ENCODE measurements at regions not wholly inside any gene's neighbourhood (a gene's known extent, or its start where the extent isn't known, plus 50 kb on each side); places are given as distances from the start of the nearest gene placed in this dataset.
"Not testable (repeated sequence)": the region's sequence is repeated elsewhere in the genome, so short reads cannot be mapped to it uniquely, and the experiment has no call there.

DNA sequence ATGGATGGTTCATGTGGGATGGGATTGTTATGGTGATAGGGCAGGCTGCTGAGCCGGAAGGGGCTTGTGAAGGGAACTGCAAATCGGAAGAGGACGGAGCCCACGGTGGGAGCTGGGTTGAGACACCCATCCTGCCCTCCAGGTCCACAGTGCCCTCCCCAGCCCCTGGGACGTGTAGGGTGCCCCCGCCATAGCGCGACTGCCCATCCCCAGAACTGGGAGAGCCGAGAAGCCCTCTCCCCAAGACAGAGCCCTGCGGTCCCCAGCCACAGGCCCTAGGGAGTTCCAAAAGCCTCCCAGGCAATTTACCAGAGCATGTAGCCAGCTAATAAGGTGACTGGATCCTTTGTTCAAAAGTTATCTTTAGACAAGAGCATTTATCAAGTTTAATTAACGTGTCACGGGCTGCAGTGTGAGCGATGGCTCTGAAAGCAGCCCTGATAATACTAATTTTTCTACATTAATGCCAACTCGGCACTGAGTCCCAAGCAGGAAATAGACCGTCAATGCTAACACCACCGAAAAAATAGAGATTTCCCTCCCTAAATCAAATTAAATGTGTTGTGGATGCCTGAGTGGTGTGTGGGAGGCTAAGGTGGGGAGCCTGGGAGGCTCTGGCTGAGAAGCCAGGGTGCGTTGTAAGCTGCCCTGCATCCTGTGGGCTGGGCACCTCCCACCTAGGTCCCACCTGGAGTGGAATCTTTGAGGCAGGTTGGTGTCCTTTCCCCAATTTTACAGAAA is 76.8 kb upstream of the RTL6 start:
- no peak for DNase-seq

DNA sequence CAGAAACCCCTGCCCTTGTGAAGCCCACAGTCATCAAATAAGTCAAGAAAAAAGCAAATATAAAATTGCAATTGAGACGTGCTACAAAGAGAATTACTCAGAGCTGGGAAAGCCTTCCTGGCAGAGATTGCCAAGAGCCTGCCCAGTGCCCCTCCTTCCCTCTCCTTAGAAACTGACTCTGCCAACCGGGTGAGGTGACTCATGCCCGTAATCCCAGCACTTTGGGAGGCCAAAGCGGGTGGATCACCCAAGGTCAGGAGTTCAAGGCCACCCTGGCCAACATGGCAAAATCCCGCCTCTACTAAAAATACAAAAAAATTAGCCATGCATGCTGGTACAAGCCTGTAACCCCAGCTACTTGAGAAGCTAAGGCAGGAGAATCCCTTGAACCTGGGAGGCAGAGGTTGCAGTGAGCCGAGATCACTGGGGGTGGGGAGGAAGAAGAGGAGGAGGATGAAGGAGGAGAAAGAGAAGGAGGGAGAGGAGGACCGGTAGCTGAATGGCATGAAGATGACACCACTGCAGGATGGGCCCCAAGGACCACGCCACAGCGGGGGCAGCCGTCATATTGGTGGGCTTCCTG is 76.1 kb upstream of the RTL6 start:
- DNase-seq, result no peak

DNA sequence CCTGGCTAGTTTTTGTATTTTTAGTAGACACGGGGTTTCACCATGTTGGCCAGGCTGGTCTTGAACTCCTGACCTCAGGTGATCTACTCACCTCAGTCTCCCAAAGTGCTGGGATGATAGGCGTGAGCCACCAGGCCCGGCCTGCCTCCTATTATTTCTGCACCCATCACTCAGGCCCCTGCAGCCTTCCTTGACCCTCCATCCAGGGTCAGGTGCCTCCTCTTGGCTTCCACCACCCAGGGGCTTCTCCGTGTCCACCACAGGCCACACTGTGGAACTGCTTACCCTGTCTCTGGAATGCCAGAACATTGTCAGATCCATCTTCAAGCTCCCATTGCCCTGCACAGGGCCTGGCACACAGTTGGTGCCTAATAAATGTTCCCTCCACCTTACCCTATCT is 75.4 kb upstream of the RTL6 start:
- DNase-seq, result no peak

DNA sequence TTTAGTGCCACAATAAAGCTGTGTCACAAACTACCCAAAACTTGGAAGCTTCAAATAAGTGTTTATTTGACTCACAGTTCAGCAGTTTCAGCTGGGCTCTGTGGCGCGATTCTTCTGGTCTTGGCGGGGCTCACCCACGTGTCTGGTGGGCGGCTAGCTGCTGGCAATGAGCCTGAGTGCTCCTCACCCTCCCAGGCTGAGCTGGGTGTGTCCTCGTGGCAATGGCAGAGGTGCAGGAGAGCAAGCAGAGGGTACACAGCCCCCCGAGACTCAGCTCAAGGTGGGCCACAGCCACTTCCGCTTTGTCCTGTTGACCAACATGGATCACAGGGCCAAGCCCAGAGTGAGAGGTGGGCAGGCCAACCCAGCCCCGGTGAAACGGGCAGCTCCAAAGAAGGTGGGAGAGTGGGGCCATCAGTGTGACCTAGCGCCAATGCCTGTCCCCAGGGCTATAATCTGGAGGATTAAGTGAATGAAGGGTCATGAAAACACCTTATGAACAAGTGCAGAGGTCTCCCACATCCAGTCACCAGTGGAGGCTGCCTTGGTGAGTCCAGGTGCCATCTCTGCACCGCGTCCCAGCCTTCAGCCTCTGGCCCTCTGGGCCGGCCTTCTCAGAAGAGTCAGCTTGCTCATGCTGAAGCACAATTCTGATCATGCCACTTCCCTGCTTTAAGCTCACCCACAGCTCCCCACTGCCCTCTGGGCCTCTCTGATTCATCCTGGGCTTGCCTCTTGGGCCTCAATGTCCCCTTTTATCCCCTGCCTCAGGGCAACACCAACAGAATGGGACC is 74.6 kb upstream of the RTL6 start:
- DNase-seq, result no peak

DNA sequence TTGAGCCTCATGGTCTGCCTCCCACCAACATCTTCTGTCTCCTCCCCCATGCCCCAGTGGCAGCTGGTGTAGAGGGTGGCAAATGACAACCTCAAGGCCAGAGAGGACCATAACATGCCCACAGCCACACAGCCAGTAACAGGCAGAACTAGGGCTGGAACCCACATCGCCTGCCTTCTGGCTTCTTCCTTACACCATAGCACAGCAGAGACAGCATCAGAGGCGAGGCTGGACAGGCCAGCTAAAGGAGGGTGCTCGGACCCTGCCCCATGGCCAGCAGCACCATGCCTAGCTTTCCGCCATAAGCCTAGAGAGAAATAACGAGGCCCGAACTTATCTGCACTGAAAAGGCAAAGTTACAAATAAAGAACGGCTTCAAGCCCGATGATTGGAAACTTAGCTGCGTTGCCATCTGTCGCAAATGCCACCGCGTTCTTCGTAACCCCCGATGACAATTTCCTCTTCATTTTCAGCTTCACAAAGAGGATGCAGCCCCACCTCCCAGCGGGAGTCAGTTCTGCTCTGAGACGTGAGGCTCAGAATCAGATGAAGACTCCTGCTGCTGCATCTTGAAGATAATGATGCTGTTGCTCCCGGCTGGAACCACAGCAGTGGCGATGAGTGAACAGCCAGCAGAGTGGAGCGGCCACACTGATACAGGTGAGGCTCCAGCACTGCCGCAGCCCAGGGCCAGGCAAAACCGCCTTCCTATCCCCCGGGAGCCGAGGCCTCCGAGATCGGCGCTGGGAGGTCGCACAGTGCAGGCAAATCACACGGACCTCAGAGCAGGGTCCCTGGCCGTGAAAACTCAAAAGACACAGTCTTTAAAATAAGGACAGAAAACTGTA is 73.8 kb upstream of the RTL6 start:
- DNase-seq, result no peak

DNA sequence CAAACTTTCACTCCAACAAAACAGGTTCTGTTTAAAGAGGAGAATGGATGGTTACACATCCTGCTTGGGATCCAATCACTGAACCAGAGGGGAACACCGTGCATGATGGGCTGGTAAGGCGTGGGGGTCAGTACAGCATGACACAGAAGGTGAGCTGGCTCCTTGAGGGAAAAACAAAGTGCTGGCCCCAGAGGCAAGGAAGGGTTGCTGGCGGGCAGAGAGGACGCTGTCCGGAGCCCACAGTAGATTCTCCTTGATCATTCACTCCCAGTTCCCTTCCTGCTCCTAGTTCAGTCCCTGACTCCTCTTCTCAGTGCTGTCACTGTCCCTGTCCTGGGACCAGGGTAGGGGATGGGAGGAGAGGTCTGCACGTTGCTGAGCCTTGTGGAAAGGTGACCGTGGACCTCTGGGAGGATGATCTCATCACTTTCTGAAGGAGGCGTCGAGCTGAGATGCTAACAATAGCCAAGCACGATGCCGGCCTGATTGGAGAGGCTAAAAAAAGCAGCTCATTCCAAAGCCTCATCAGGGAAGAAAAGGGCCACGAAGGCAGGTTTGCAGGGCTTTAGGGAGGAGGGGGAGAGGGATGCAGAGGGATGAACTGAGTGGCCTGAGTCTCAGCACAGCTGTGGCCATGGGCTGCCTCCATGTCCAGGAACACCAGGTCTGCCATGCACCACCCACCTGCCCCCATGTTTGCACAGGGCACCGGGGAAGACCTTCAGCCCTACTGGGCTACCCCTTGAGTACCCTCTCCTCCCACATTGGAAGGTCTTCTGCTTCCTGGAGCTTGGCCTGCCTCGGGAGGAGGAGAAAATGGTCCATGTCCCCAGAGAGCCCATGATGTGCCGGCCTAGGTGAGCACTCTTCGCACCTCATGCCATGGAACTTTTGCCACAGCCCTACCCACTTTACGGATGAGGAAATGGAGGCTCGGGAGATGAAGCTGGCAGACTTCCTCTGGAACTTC is 72.7 kb upstream of the RTL6 start:
- DNase-seq, result no peak

DNA sequence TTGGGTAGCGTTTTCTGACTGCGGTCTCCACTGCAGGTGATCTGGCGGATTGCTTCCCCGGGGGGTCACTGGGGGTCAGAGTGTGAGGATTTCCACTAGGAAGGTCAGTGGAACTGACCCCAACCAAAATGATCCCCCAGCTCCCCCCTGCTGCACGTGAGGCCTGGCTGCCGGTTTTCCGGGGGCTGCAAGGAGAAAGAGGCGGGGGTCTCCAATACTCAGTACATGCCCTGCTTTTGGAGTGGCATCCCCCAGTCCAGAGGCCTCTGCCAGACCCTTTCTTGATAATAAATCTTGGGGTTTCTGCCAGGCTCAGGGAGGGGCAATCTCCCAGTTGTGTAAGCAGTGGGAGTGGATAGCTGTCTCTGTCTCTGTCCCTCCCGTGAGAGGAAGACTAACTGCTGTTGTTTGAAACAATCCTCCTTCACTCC is 71.5 kb upstream of the RTL6 start:
- DNase-seq, result no peak

DNA sequence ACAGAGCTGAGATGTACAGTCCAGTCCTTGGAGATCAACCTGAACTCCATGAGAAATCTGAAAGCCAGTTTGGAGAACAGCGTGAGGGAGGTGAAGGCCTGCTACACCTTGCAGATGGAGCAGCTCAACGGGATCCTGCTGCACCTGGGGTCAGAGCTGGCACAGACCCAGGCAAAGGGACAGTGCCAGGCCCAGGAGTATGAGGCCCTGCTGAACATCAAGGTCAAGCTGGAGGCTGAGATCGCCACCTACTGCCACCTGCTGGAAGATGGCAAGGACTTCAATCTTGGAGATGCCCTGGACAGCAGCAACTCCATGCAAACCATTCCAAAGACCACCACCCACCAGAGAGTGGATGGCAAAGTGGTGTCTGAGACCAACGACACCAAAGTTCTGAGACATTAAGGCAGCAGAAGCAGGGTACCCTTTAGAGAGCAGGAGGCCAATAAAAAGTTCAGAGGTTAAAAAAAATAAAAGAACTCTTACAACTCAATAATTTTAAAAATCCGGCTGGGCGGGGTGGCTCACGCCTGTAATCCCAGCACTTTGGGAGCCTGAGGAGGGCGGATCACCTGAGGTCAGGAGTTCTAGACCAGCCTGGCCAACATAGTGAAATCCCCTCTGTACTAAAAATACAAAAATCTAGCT is 69.9 kb upstream of the RTL6 start:
- peak in 3 of 6 experiments; percentile 3 to 11 (median 4) for DNase-seq

DNA sequence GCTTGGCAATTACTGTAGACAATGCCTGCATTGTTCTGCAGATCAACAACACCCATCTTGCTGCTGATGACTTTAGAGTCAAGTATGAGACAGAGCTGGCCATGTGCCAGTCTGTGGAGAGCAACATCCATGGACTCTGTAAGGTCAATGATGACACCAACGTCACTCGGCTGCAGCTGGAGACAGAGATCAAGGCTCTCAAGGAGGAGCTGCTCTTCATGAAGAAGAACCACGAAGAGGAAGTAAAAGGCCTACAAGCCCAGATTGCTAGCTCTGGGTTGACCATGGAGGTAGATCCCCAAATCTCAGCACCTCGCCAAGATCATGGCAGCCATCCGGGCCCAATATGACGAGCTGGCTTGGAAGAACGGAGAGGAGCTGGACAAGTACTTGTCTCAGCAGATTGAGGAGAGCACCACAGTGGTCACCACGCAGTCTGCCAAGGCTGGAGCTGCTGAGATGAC is 69.4 kb upstream of the RTL6 start:
- DNase-seq, result not testable (repeated sequence)

DNA sequence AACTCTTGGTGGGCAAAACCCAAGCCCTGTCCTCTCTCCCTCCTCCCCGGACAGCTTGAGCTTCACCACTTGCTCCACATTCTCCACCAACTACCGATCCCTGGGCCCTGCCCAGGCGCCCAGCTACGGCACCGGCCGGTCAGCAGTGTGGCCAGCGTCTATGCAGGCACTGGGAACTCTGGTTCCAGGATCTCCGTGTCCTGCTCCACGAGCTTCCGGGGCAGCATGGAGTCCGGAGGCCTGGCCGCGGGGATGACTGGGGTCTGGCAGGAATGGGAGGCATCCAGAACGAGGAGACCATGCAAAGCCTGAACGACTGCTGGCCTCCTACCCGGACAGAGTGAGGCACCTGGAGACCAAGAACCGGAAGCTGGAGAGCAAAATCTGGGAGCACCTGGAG is 68.9 kb upstream of the RTL6 start:
- no peak for DNase-seq

DNA sequence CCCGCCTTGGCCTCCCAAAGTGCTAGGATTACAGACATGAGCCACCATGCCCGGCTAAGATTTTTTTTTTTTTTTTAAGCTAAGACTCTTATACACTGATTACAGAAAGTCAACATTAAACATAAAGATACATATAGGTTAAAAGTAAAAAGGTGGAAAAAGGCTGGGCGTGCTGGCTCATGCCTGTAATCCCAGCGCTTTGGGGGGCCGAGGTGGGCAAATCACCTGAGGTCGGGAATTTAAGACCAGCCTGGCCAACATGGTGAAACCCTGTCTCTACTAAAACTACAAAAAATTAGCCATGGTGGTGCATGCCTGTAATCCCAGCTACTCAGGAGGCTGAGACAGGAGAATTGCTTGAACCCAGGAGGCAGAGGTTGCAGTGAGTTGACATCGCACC is 64.6 kb upstream of the RTL6 start:
- not testable (repeated sequence) for DNase-seq

DNA sequence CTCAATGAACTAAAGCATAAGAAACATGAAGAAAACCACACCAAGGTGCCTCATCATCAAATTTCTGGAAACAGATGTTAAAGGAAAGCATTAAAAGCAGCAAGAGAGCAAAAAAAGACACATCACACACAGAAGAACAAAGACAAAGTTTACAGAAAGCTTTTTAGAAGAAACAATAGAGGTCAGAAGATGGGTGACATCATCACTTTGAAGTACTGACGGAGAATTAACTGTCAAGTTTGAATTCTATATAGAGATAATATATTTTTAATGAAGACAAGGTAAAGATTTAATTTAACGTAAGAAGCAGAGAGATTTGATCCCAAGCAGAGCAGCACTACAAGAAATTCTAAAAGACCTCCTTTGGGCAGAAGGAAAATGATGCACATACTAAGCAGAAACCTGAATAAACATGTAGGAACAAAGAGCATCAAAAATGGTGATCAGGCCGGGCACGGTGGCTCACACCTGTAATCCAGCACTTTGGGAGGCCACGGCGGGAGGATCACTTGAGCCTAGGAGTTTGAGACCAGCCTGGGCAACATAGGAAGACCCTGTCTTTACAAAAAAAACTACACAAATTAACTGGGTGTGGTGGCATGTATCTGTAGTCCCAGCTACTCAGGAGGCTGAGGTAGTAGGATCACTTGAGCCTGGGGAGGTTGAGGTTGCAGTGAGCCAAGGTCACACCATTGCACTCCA is 63.3 kb upstream of the RTL6 start:
- DNase-seq, result no peak

DNA sequence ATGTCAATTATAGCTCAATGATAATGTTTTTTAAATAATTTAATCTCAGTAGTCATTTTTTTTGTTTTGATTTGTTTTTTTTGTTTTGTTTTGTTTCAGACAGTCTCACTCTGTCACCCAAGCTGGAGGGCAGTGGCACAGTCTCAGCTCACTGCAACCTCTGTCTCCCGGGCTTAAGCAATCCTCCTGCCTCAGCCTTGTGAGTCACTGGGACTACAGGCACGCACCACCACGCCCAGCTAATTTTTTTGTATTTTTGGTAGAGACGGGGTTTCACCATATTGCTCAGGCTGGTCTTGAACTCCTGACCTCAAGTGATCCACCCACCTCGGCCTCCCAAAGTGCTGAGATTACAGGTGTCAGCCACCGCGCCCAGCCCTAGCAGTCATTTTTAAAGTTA is 60.6 kb upstream of the RTL6 start:
- DNase-seq, result not testable (repeated sequence)

DNA sequence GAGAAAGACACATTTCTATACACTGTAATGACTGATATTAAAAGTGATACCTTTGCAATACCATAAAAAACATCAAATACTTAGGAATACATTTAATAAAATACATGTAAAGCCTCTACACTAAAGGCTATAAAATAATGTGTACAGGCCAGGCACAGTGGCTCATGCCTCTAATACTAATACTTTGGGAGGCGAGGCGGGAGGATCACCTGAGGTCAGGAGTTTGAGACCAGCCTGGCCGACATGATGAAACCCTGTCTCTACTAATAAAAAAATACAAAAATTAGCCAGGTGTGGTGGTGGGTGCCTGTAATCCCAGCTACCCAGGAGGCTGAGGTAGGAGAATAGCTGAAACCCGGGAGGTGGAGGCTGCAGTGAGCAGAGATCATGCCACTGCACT is 59.8 kb upstream of the RTL6 start:
- not testable (repeated sequence) for DNase-seq

DNA sequence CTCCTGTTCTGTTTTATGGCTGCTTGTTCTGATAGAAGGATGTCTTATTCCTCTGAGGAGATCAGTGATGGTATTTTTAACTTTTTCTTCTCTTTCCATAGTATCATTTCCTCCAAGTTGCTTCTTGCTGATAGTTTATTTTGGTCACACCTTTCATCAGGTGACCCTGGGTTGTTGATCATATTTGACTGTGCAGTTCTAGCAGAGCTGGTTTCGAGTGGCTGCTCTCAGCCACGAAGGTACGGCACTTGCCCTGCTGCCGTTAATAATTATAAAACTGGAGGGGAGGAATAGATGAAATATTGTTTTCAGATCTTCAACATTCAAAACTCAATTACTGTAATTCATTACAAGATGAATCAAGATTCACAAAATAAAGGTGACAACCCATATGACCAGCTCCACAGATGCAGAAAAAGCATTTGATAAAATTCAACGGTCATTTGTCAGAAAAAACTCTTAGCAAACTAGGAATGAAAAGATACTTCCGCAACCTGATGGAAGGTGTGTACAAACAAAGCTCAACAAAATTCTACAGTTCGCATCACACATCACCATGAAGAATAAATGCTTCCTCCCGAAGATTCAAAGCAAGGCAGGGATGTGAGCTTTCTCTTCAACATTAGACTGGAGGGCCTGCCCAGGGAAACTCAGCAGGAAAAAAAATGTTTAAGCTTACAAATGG is 59.2 kb upstream of the RTL6 start:
- no peak for DNase-seq

DNA sequence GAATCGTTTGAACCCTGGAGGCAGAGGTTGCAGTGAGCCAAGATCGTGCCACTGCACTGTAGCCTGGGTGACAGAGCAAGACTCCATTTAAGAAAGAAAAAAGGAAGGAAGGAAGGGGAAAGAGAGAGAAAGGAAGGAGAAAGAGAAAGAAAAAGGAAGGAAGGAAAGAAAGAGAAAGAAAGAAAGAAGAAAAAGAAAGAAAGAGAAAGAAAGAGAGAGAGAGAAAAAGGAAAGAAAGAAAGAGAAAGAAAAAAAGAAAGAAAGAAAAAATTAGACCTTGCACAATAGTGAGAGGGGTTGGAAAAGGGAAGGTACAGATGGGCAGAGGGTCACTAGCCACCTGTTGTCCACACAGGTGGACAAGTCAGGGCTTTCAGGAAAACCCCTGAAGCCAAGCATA is 57.6 kb upstream of the RTL6 start:
- DNase-seq, result no peak

DNA sequence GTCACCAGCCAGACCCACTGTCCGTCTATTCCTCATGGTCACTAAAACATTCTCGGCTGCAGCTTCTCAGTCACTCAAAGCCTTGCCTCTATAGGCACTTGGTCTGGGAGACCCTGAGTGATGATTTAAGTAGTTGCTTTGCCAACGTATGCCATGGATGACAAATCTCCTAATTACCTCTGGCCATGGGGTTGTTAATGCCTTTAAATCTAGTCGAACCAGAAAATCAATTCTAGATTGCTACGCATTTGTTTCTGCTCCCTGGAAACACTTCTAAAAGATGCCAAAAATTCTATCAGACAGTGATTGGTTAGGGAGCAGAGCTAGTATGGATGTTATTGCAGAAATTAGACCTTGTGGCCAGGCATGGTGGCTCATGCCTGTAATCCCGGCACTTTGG is 57.0 kb upstream of the RTL6 start:
- DNase-seq, result no peak

DNA sequence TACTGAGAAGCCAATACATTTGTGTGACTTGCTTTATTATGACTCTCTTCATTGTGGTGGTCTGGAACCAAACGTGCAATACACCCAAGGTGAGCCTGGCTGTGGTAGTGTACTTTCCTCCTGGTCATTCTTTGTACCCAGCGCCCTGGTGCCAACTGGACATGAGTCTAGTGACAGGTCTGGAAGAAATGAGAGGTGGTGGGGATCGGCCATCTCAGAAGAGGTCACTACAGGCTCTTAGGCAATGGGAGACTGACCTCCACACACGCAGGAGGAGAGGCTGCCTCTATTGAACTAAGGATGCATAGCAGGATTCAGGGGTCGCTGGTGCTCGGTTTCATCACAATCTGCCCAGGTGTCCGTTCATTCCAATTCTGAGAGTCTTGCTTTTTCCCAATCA is 56.4 kb upstream of the RTL6 start:
- no peak for DNase-seq

DNA sequence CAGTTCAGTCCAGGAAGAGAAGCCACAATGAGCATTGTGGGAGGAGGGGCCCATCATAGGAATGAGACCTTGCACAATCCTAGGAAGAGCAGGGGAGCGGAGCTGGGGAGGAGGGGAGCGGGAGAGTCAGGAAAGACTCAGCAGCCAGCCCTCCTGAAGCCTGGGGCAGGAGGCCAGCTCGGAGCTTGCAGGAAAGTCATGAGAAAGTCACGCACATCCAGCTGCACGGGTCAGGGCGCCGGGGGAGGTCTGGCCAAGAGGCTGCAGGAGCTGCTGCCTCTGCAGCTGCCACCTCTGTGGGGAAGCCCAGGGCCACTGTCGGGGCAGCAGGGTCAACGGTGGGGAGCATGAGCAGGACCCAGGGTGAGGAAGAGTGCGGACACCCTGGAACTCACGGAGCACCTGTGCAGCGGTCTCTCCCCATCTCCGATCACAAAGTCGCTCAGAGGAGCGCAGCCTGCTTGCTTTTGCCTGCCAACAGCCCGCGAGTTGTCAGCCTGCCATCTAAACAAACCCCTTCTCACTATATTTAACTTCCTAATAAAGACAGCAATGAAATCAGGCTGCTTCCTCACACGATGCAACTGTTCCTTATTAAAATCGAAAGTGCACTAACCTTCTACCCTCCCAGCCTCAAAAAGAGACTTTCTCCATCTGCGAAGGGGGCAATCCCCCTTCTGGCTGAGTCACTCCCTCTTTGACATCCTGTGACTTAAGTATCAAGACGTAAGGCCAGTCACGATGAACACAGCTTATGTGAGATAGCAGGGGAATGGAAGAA is 52.9 kb upstream of the RTL6 start:
- no peak for DNase-seq

All from stimulated activated naive CD4-positive, alpha-beta T cell (primary cell).